ENCODE measurements at regions not wholly inside any gene's neighbourhood (a gene's known extent, or its start where the extent isn't known, plus 50 kb on each side); places are given as distances from the start of the nearest gene placed in this dataset.

GRCh38 chr14:65296402-65296801 lies 116.1 kb upstream of the FUT8 start:
- no peaks in the 10 kb centered on the region for H3K27me3 ChIP-seq (ENCODE audit: insufficient read depth, low read length, poor library complexity, severe bottlenecking)
- peaks cover 7% of the 10 kb centered on the region for H3K4me1 ChIP-seq (ENCODE audit: insufficient read depth, low read length, poor library complexity, severe bottlenecking)
- no peaks in the 10 kb centered on the region for H3K36me3 ChIP-seq (ENCODE audit: insufficient read depth, low read length)
- H4K20me1 ChIP-seq (ENCODE audit: insufficient read depth, low read length, poor library complexity, severe bottlenecking), result no peaks in the 10 kb centered on the region
- TF ChIP-seq EZH2phosphoT487 (IDR thresholded peaks at IDR 0.05; ENCODE audit: borderline replicate concordance) (no peak), CTCF (conservative IDR thresholded peaks at IDR 0.05; ENCODE audit: low read length) (no peak)
- H3K4me3 ChIP-seq (ENCODE audit: low read length, poor library complexity, severe bottlenecking), result no peak overlapping the region
- no peak overlapping the region for H2AFZ ChIP-seq (ENCODE audit: low read length)
- no peaks in the 10 kb centered on the region for H3K79me2 ChIP-seq (ENCODE audit: insufficient read depth, low read length)
- no peak overlapping the region for H3K4me2 ChIP-seq (ENCODE audit: low read depth, low read length, poor library complexity, severe bottlenecking)
- no peaks in the 10 kb centered on the region for H3K9me3 ChIP-seq (ENCODE audit: insufficient read depth, low read depth, low read length)
- no peaks in the 10 kb centered on the region for H3F3A ChIP-seq (ENCODE audit: low read depth)
- H3K9ac ChIP-seq (ENCODE audit: low read depth, low read length, poor library complexity, severe bottlenecking), result no peak overlapping the region
- H3K9me2 ChIP-seq (replicated peaks; ENCODE audit: low read depth, low read length), result no peaks in the 10 kb centered on the region

- no peaks in the 10 kb centered on the region for H3K36me3 ChIP-seq (ENCODE audit: insufficient read depth, low read length)
- H3K4me2 ChIP-seq (ENCODE audit: low read depth, low read length, poor library complexity, severe bottlenecking), result no peak overlapping the region
- H3K79me2 ChIP-seq (ENCODE audit: insufficient read depth, low read length), result no peaks in the 10 kb centered on the region
- no peaks in the 10 kb centered on the region for H4K20me1 ChIP-seq (ENCODE audit: insufficient read depth, low read length, poor library complexity, severe bottlenecking)
- no peaks in the 10 kb centered on the region for H3F3A ChIP-seq (ENCODE audit: low read depth)
- H2AFZ ChIP-seq (ENCODE audit: low read length), result no peak overlapping the region
- H3K27me3 ChIP-seq (ENCODE audit: insufficient read depth, low read length, poor library complexity, severe bottlenecking), result no peaks in the 10 kb centered on the region
- H3K9me2 ChIP-seq (replicated peaks; ENCODE audit: low read depth, low read length), result no peaks in the 10 kb centered on the region
- no peaks in the 10 kb centered on the region for H3K9me3 ChIP-seq (ENCODE audit: insufficient read depth, low read depth, low read length)
- TF ChIP-seq EZH2phosphoT487 (IDR thresholded peaks at IDR 0.05; ENCODE audit: borderline replicate concordance), result no peak
- TF ChIP-seq CTCF (conservative IDR thresholded peaks at IDR 0.05; ENCODE audit: low read length), result no peak
- peaks cover 2% of the 10 kb centered on the region for H3K4me1 ChIP-seq (ENCODE audit: insufficient read depth, low read length, poor library complexity, severe bottlenecking)
- H3K9ac ChIP-seq (ENCODE audit: low read depth, low read length, poor library complexity, severe bottlenecking), result no peak overlapping the region
- H3K4me3 ChIP-seq (ENCODE audit: low read length, poor library complexity, severe bottlenecking), result no peak overlapping the region
These were observed 115.7 kb upstream of the FUT8 start for GRCh38 chr14:65296876-65297275.

GRCh38 chr14:65297744-65298143 lies 114.8 kb upstream of the FUT8 start:
- TF ChIP-seq EZH2phosphoT487 (IDR thresholded peaks at IDR 0.05; ENCODE audit: borderline replicate concordance) (no peak), CTCF (conservative IDR thresholded peaks at IDR 0.05; ENCODE audit: low read length) (no peak)
- no peaks in the 10 kb centered on the region for H4K20me1 ChIP-seq (ENCODE audit: insufficient read depth, low read length, poor library complexity, severe bottlenecking)

More at GRCh38 chr14:65297744-65298143, 114.8 kb upstream of the FUT8 start:
- Histone ChIP-seq H3K9me3 (ENCODE audit: insufficient read depth, low read depth, low read length) (no peaks in the 10 kb centered on the region), H3K4me2 (ENCODE audit: low read depth, low read length, poor library complexity, severe bottlenecking) (no peak overlapping the region), H2AFZ (ENCODE audit: low read length) (no peak overlapping the region), H3K4me3 (ENCODE audit: low read length, poor library complexity, severe bottlenecking) (no peak overlapping the region), H3K79me2 (ENCODE audit: insufficient read depth, low read length) (no peaks in the 10 kb centered on the region), H3K36me3 (ENCODE audit: insufficient read depth, low read length) (no peaks in the 10 kb centered on the region), H3K9me2 (replicated peaks; ENCODE audit: low read depth, low read length) (no peaks in the 10 kb centered on the region), H3F3A (ENCODE audit: low read depth) (no peaks in the 10 kb centered on the region), H3K9ac (ENCODE audit: low read depth, low read length, poor library complexity, severe bottlenecking) (no peak overlapping the region), H3K27me3 (ENCODE audit: insufficient read depth, low read length, poor library complexity, severe bottlenecking) (no peaks in the 10 kb centered on the region), H3K4me1 (ENCODE audit: insufficient read depth, low read length, poor library complexity, severe bottlenecking) (no peaks in the 10 kb centered on the region)
